MCF 10A (cell line): ENCODE measurements at regions not wholly inside any gene's neighbourhood (a gene's known extent, or its start where the extent isn't known, plus 50 kb on each side); places are given as distances from the start of the nearest gene placed in this dataset.

Experiments
- BruUV-seq: library from RNA; stranded (reverse); fragments of 400-500 nt; replicated peaks from 2 replicates; lab custom pipeline; 2021; lab: Mats Ljungman, UMichigan
- CTCF ChIA-PET: fragments of 300-600 bp; sonication (Branson Sonifier 250); formaldehyde crosslinking; extraction: SDS; loops from one replicate; lab custom pipeline; 2021; ENCODE audit warnings: antibody characterized with exemption, inconsistent platforms; lab: Yijun Ruan, JAX
- POLR2A ChIA-PET: fragments of 300-600, 350-650 bp; sonication (Branson Sonifier 250); formaldehyde crosslinking; extraction: SDS; loops from one replicate; lab custom pipeline; 2020; ENCODE audit warnings: antibody characterized with exemption, inconsistent platforms; lab: Yijun Ruan, JAX
- DNase-seq: peaks from one replicate; pipeline ENCODE4 v3.0.0-alpha.2; 2018; ENCODE audit not compliant: unreplicated experiment
- H3K27ac Mint-ChIP-seq: one replicate; pipeline ENCODE4 v1.8.0; 2022; ENCODE audit warnings: mild to moderate bottlenecking, low read depth, mixed read lengths; ENCODE audit not compliant: unreplicated experiment
- H3K27me3 Mint-ChIP-seq: one replicate; pipeline ENCODE4 v1.8.0; 2022; ENCODE audit warnings: mixed read lengths; ENCODE audit not compliant: insufficient read depth, unreplicated experiment
- H3K36me3 Mint-ChIP-seq: one replicate; pipeline ENCODE4 v1.8.0; 2022; ENCODE audit warnings: mild to moderate bottlenecking, moderate library complexity, mixed read lengths; ENCODE audit not compliant: insufficient read depth, unreplicated experiment
- H3K4me1 Mint-ChIP-seq: one replicate; pipeline ENCODE4 v1.8.0; 2022; ENCODE audit warnings: mixed read lengths; ENCODE audit not compliant: insufficient read depth, unreplicated experiment
- H3K4me3 Mint-ChIP-seq: one replicate; pipeline ENCODE4 v1.8.0; 2022; ENCODE audit warnings: mild to moderate bottlenecking, moderate library complexity, mixed read lengths; ENCODE audit not compliant: unreplicated experiment
- H3K9me3 Mint-ChIP-seq: one replicate; pipeline ENCODE4 v1.8.0; 2022; ENCODE audit warnings: mixed read lengths; ENCODE audit not compliant: unreplicated experiment
- CTCF ChIP-seq: fragments of 200-600 bp; IDR thresholded peaks from one replicate; pipeline ENCODE4 v1.8.0; 2022; ENCODE audit warnings: antibody characterized with exemption, mild to moderate bottlenecking; ENCODE audit not compliant: unreplicated experiment
- intact Hi-C: fragments of 100-400 bp; cut with micrococcal nuclease; formaldehyde crosslinking; loops from 2 replicates; pipeline ENCODE4 v1.14.1; 2022

GRCh38 chr6:158870649-158870957 lies 51.4 kb upstream of the EZR start:
- no TSS peak for BruUV-seq
- no peak for TF ChIP-seq CTCF
- DNase-seq, result no peak
- Mint-ChIP-seq H3K27me3 (no peaks in the 10 kb centered on the region), H3K4me1 (peaks cover 14% of the 10 kb centered on the region), H3K9me3 (no peaks in the 10 kb centered on the region), H3K27ac (peak overlapping the region; percentile 100), H3K4me3 (peak overlapping the region; percentile 83), H3K36me3 (peaks cover 15% of the 10 kb centered on the region)
- intact Hi-C loops, result no loop called here
- ChIA-PET POLR2A (interaction anchor here (0.6 to 7.0 kb wide), 17 partner anchors 16 to 1509 kb away, joined by 3 to 91 read pairs (median 6); partner anchors contain the start of genes DYNLT1 and EZR), CTCF (interaction anchor here (0.6 to 1.4 kb wide), 4 partner anchors 8 to 103 kb away, joined by 3 to 7 read pairs (median 4); no protein-coding TSS in a partner anchor)

GRCh38 chr6:158869826-158870648 lies 50.9 kb upstream of the EZR start:
- TF ChIP-seq CTCF, result no peak
- Mint-ChIP-seq H3K4me3 (peak overlapping the region; percentile 83), H3K36me3 (peaks cover 15% of the 10 kb centered on the region), H3K27ac (peak overlapping the region; percentile 100), H3K9me3 (no peaks in the 10 kb centered on the region), H3K27me3 (no peaks in the 10 kb centered on the region), H3K4me1 (peaks cover 14% of the 10 kb centered on the region)
- POLR2A ChIA-PET, result interaction anchor here (0.6 to 7.0 kb wide), 32 partner anchors 9 to 1510 kb away, joined by 3 to 91 read pairs (median 4); partner anchors contain the start of genes DYNLT1 and EZR
- DNase-seq, result peak; percentile 98
- intact Hi-C loops, result loop anchor here (1.0 kb wide), 3 partner anchors 17 to 102 kb away; no protein-coding TSS in a partner anchor
- BruUV-seq, result TSS peak; percentile 96
- CTCF ChIA-PET, result interaction anchor here (0.5 to 1.4 kb wide), 8 partner anchors 9 to 179 kb away, joined by 3 to 7 read pairs (median 4); partner anchors contain the start of gene EZR

GRCh38 chr6:158868890-158869825 lies 50.0 kb upstream of the EZR start:
- Mint-ChIP-seq H3K27ac (peak overlapping the region; percentile 100), H3K9me3 (no peaks in the 10 kb centered on the region), H3K36me3 (peaks cover 15% of the 10 kb centered on the region), H3K27me3 (no peaks in the 10 kb centered on the region), H3K4me1 (peaks cover 14% of the 10 kb centered on the region), H3K4me3 (peak overlapping the region; percentile 83)
- ChIA-PET CTCF (interaction anchor here (0.6 to 1.4 kb wide), 7 partner anchors 10 to 178 kb away, joined by 3 to 5 read pairs (median 3); partner anchors contain the start of gene EZR), POLR2A (interaction anchor here (0.5 to 7.0 kb wide), 28 partner anchors 8 to 659 kb away, joined by 3 to 91 read pairs (median 6); partner anchors contain the start of genes DYNLT1 and EZR)
- TSS peak; percentile 98 for BruUV-seq
- intact Hi-C loops, result loop anchor here (1.0 kb wide), 3 partner anchors 16 to 103 kb away; no protein-coding TSS in a partner anchor
- TF ChIP-seq CTCF, result no peak
- DNase-seq, result no peak
